ENCODE measurements at regions not wholly inside any gene's neighbourhood (a gene's known extent, or its start where the extent isn't known, plus 50 kb on each side); places are given as distances from the start of the nearest gene placed in this dataset.

DNA sequence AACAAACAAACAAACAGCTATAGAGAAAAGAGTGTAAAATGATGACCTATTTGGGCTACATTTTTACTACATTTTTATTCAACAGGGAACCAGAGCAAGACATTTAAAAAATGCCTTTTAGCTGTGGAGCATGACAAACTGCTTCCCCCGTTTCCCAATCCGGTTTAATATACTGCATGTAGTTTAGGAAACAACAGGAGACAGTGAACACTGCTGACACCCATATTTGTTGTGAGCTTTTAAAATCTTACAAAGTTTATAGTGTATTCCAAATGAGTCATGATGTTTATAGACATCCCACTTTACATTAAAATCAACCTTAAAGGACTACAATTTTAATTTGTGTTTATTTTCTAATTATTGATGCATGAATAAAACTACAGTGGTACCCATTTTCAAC is 1238.3 kb downstream of the TECRL start:
- Histone ChIP-seq H3K4me2 (ENCODE audit: low read length) (no peak overlapping the region), H3K4me3 (ENCODE audit: low read length) (no peak overlapping the region), H3K9me2 (replicated peaks; ENCODE audit: control insufficient read depth, low read length) (no peaks in the 10 kb centered on the region), H3K79me2 (ENCODE audit: control insufficient read depth, low read length) (no peaks in the 10 kb centered on the region), H3F3A (ENCODE audit: control insufficient read depth, insufficient read depth) (no peaks in the 10 kb centered on the region), H4K20me1 (ENCODE audit: control insufficient read depth, insufficient read depth, low read depth, low read length) (no peaks in the 10 kb centered on the region), H3K4me1 (ENCODE audit: control insufficient read depth, low read length) (no peaks in the 10 kb centered on the region), H3K27ac (ENCODE audit: low read depth, low read length) (no peak overlapping the region), H3K36me3 (ENCODE audit: control insufficient read depth, low read length) (no peaks in the 10 kb centered on the region), H3K9me3 (ENCODE audit: control insufficient read depth, insufficient read depth, low read length) (no peaks in the 10 kb centered on the region), H3K27me3 (ENCODE audit: control insufficient read depth, low read length) (no peaks in the 10 kb centered on the region)
- TF ChIP-seq CTCF (IDR thresholded peaks at IDR 0.05; ENCODE audit: low read depth, low read length, poor library complexity, severe bottlenecking): no peak
- no peak for TF ChIP-seq EZH2phosphoT487 (IDR thresholded peaks at IDR 0.05; ENCODE audit: borderline replicate concordance, low read length)

GRCh38 chr4:63169836-63170235 is 1239.4 kb downstream of the TECRL start:
- H3K4me1 ChIP-seq (ENCODE audit: control insufficient read depth, low read length): no peaks in the 10 kb centered on the region
- H3K9me2 ChIP-seq (replicated peaks; ENCODE audit: control insufficient read depth, low read length): no peaks in the 10 kb centered on the region
- H3F3A ChIP-seq (ENCODE audit: control insufficient read depth, insufficient read depth): no peaks in the 10 kb centered on the region
- H4K20me1 ChIP-seq (ENCODE audit: control insufficient read depth, insufficient read depth, low read depth, low read length): no peaks in the 10 kb centered on the region
- no peaks in the 10 kb centered on the region for H3K27me3 ChIP-seq (ENCODE audit: control insufficient read depth, low read length)
- H3K9me3 ChIP-seq (ENCODE audit: control insufficient read depth, insufficient read depth, low read length): no peaks in the 10 kb centered on the region
- H3K79me2 ChIP-seq (ENCODE audit: control insufficient read depth, low read length): no peaks in the 10 kb centered on the region
- H3K4me2 ChIP-seq (ENCODE audit: low read length): no peak overlapping the region
- no peak overlapping the region for H3K4me3 ChIP-seq (ENCODE audit: low read length)
- no peaks in the 10 kb centered on the region for H3K36me3 ChIP-seq (ENCODE audit: control insufficient read depth, low read length)
- TF ChIP-seq EZH2phosphoT487 (IDR thresholded peaks at IDR 0.05; ENCODE audit: borderline replicate concordance, low read length) (no peak), CTCF (IDR thresholded peaks at IDR 0.05; ENCODE audit: low read depth, low read length, poor library complexity, severe bottlenecking) (no peak)
- no peak overlapping the region for H3K27ac ChIP-seq (ENCODE audit: low read depth, low read length)

GRCh38 chr4:63155561-63155960 is 1253.7 kb downstream of the TECRL start:
- H4K20me1 ChIP-seq (ENCODE audit: control insufficient read depth, insufficient read depth, low read depth, low read length): no peaks in the 10 kb centered on the region
- H3K27me3 ChIP-seq (ENCODE audit: control insufficient read depth, low read length): no peaks in the 10 kb centered on the region
- no peaks in the 10 kb centered on the region for H3F3A ChIP-seq (ENCODE audit: control insufficient read depth, insufficient read depth)
- H3K9me3 ChIP-seq (ENCODE audit: control insufficient read depth, insufficient read depth, low read length): no peaks in the 10 kb centered on the region; the same call in 1 of the 2 replicates
- no peak overlapping the region for H3K4me3 ChIP-seq (ENCODE audit: low read length)
- H3K27ac ChIP-seq (ENCODE audit: low read depth, low read length): no peak overlapping the region
- H3K36me3 ChIP-seq (ENCODE audit: control insufficient read depth, low read length): no peaks in the 10 kb centered on the region
- H3K9me2 ChIP-seq (replicated peaks; ENCODE audit: control insufficient read depth, low read length): no peaks in the 10 kb centered on the region
- no peak overlapping the region for H3K4me2 ChIP-seq (ENCODE audit: low read length)
- no peak for TF ChIP-seq EZH2phosphoT487 (IDR thresholded peaks at IDR 0.05; ENCODE audit: borderline replicate concordance, low read length)
- no peak for TF ChIP-seq CTCF (IDR thresholded peaks at IDR 0.05; ENCODE audit: low read depth, low read length, poor library complexity, severe bottlenecking)
- H3K79me2 ChIP-seq (ENCODE audit: control insufficient read depth, low read length): no peaks in the 10 kb centered on the region
- no peaks in the 10 kb centered on the region for H3K4me1 ChIP-seq (ENCODE audit: control insufficient read depth, low read length)

- Histone ChIP-seq H3K27ac (ENCODE audit: low read depth, low read length) (no peak overlapping the region), H3K4me3 (ENCODE audit: low read length) (no peak overlapping the region), H3K9me3 (ENCODE audit: control insufficient read depth, insufficient read depth, low read length) (no peaks in the 10 kb centered on the region; the same call in 1 of the 2 replicates), H3K9me2 (replicated peaks; ENCODE audit: control insufficient read depth, low read length) (no peaks in the 10 kb centered on the region), H3K4me1 (ENCODE audit: control insufficient read depth, low read length) (no peaks in the 10 kb centered on the region), H3K79me2 (ENCODE audit: control insufficient read depth, low read length) (no peaks in the 10 kb centered on the region), H3K36me3 (ENCODE audit: control insufficient read depth, low read length) (no peaks in the 10 kb centered on the region), H3K27me3 (ENCODE audit: control insufficient read depth, low read length) (no peaks in the 10 kb centered on the region), H3K4me2 (ENCODE audit: low read length) (no peak overlapping the region), H3F3A (ENCODE audit: control insufficient read depth, insufficient read depth) (no peaks in the 10 kb centered on the region), H4K20me1 (ENCODE audit: control insufficient read depth, insufficient read depth, low read depth, low read length) (no peaks in the 10 kb centered on the region)
- TF ChIP-seq CTCF (IDR thresholded peaks at IDR 0.05; ENCODE audit: low read depth, low read length, poor library complexity, severe bottlenecking) (no peak), EZH2phosphoT487 (IDR thresholded peaks at IDR 0.05; ENCODE audit: borderline replicate concordance, low read length) (no peak)
Observed at GRCh38 chr4:63123441-63123840, 1285.8 kb downstream of the TECRL start.

Measured in DOHH2 (cell line).